GM12878 (cell line): ENCODE measurements at regions not wholly inside any gene's neighbourhood (a gene's known extent, or its start where the extent isn't known, plus 50 kb on each side); places are given as distances from the start of the nearest gene placed in this dataset.

Experiments used
- ATAC-seq: fragments of 200-7000 bp; cut with Tn5 transposase; 3 replicates; pipeline ENCODE4 v1.9.1; 2020; ENCODE audit warnings: mild to moderate bottlenecking, moderate library complexity
- BruUV-seq: library from RNA; stranded (reverse); fragments of 400-500 nt; replicated peaks from 2 replicates; lab custom pipeline; 2021; lab: Mats Ljungman, UMichigan
- CTCF ChIA-PET: fragments of 300-600 bp; sonication (Branson Sonifier 250); formaldehyde crosslinking; extraction: SDS; loops from one replicate; lab custom pipeline; 2021; ENCODE audit warnings: inconsistent platforms; lab: Yijun Ruan, JAX
- POLR2A ChIA-PET: fragments of 350-600 bp; formaldehyde crosslinking; extraction: SDS; loops from one replicate; lab custom pipeline; 2021; ENCODE audit warnings: inconsistent platforms; lab: Charles Lee
- RAD21 ChIA-PET: fragments of 300-600 bp; sonication (Branson Sonifier 250); formaldehyde crosslinking; loops from one replicate; lab custom pipeline; 2023; ENCODE audit warnings: antibody characterized with exemption; ENCODE audit not compliant: unreplicated experiment; lab: Charles Lee
- SMC1A ChIA-PET: fragments of 300-600 bp; sonication (Branson Sonifier 250); formaldehyde crosslinking; loops from one replicate; lab custom pipeline; 2023; ENCODE audit not compliant: unreplicated experiment, uncharacterized antibody; lab: Charles Lee
- DNase-seq: peaks from one replicate; pipeline ENCODE4 v3.0.0-alpha.2; 2011; ENCODE audit warnings: low read depth, low spot score
- FAIRE-seq: peaks from 3 replicates; lab custom pipeline; 2011; peaks lifted over from hg19 to GRCh38; lab: Jason Lieb, UNC
- H2AFZ ChIP-seq: 2 replicates; pipeline ENCODE4 v1.6.0; 2011; ENCODE audit warnings: low read depth, low read length, control low read depth; ENCODE audit not compliant: control insufficient read depth
- H3K27ac ChIP-seq: 2 replicates; pipeline ENCODE4 v1.5.1; 2011; ENCODE audit warnings: control low read depth; ENCODE audit not compliant: control insufficient read depth, insufficient read depth
- H3K27me3 ChIP-seq, 2 experiments: replicated peaks in 1 of 2; 2 replicates each; pipeline versions ENCODE4 v1.6.0 to v1.6.1; 2011; ENCODE audit warnings: low read length in 1 of 2; ENCODE audit not compliant: control insufficient read depth in 2 of 2, insufficient read depth in 2 of 2
- H3K36me3 ChIP-seq, 2 experiments: 2 replicates each; pipeline ENCODE4 v1.5.1; 2011; ENCODE audit warnings: low read length in 1 of 2; ENCODE audit not compliant: control insufficient read depth in 2 of 2, insufficient read depth in 2 of 2
- H3K4me1 ChIP-seq: 2 replicates; pipeline ENCODE4 v1.6.1; 2011; ENCODE audit warnings: mild to moderate bottlenecking, low read length, moderate library complexity, mixed read lengths; ENCODE audit not compliant: control insufficient read depth, insufficient read depth
- H3K4me2 ChIP-seq: 2 replicates; pipeline ENCODE4 v1.6.0; 2011; ENCODE audit warnings: control low read depth; ENCODE audit not compliant: control insufficient read depth, insufficient read depth
- H3K4me3 ChIP-seq: fragments of 200-600 bp; sonication (generic); 2 replicates; pipeline ENCODE4 v1.5.1; 2016
- H3K79me2 ChIP-seq: 2 replicates; pipeline ENCODE4 v1.6.0; 2011; ENCODE audit warnings: low read length; ENCODE audit not compliant: control insufficient read depth, insufficient read depth
- H3K9ac ChIP-seq: 2 replicates; pipeline ENCODE4 v1.8.0; 2011; ENCODE audit warnings: low read length, control low read depth, mixed read lengths; ENCODE audit not compliant: control insufficient read depth, insufficient read depth
- H3K9me3 ChIP-seq: replicated peaks from 3 replicates; pipeline ENCODE4 v1.5.1; 2011; ENCODE audit warnings: mild to moderate bottlenecking, low read length; ENCODE audit not compliant: control insufficient read depth, insufficient read depth
- H4K20me1 ChIP-seq: 2 replicates; pipeline ENCODE4 v1.6.0; 2011; ENCODE audit not compliant: control insufficient read depth, insufficient read depth
- BHLHE40 ChIP-seq, 2 experiments: fragments of 450-650 bp in 1 of 2; IDR thresholded peaks; 2 replicates each; pipeline ENCODE4 v1.6.1; 2011 to 2017; ENCODE audit warnings: low read depth in 2 of 2, borderline replicate concordance in 1 of 2, improper control_type of control experiment in 1 of 2, low read length in 1 of 2, mild to moderate bottlenecking in 1 of 2
- HDAC2 ChIP-seq: fragments of 200-600 bp; sonication (generic); IDR thresholded peaks from 2 replicates; pipeline ENCODE4 v1.6.1; 2017
- HDAC6 ChIP-seq: fragments of 200-600 bp; sonication (generic); IDR thresholded peaks from one replicate; pipeline ENCODE4 v1.8.0; 2017; ENCODE audit warnings: antibody characterized with exemption; ENCODE audit not compliant: unreplicated experiment
- IKZF2 ChIP-seq, 2 experiments: fragments of 450-650 bp; IDR thresholded peaks; 2 replicates each; pipeline ENCODE4 v1.6.1; 2017; ENCODE audit warnings: mild to moderate bottlenecking in 2 of 2, moderate library complexity in 2 of 2
- MLLT1 ChIP-seq: fragments of 450-650 bp; IDR thresholded peaks from 2 replicates; pipeline ENCODE4 v1.6.1; 2016; ENCODE audit warnings: mild to moderate bottlenecking
- SIX5 ChIP-seq: IDR thresholded peaks from 2 replicates; pipeline ENCODE4 v1.6.1; 2011; ENCODE audit warnings: mild to moderate bottlenecking, low read depth, low read length, moderate library complexity; ENCODE audit not compliant: severe bottlenecking
- SPI1 ChIP-seq: IDR thresholded peaks from 2 replicates; pipeline ENCODE4 v1.6.1; 2011; ENCODE audit warnings: low read depth, mild to moderate bottlenecking, low read length, moderate library complexity, borderline replicate concordance; ENCODE audit not compliant: insufficient read depth
- SUZ12 ChIP-seq: fragments of 200-600 bp; sonication (generic); IDR thresholded peaks from one replicate; pipeline ENCODE4 v1.6.1; 2018; ENCODE audit warnings: antibody characterized with exemption, mild to moderate bottlenecking; ENCODE audit not compliant: unreplicated experiment
- ZNF592 ChIP-seq: fragments of 450-650 bp; IDR thresholded peaks from 2 replicates; pipeline ENCODE4 v1.6.1; 2017; ENCODE audit warnings: mild to moderate bottlenecking, moderate library complexity
- WGBS: methylation state at CpG from one replicate; pipeline ENCODE4 v1.1.6; 2016; ENCODE audit warnings: low lambda C conversion rate; ENCODE audit not compliant: insufficient replicate concordance, insufficient coverage; ENCODE audit errors: missing lambda C conversion rate; 5-methylcytosine and 5-hydroxymethylcytosine counted together
- in situ Hi-C: fragments of 300-500 bp; cut with MboI; formaldehyde crosslinking; loops from 9 replicates; pipeline ENCODE4 v1.14.3; 2018; ENCODE audit warnings: mixed read lengths
- intact Hi-C: fragments of 100-400 bp; cut with micrococcal nuclease; formaldehyde crosslinking; loops from one replicate; pipeline ENCODE4 v1.14.2; 2022; ENCODE audit not compliant: unreplicated experiment

DNA sequence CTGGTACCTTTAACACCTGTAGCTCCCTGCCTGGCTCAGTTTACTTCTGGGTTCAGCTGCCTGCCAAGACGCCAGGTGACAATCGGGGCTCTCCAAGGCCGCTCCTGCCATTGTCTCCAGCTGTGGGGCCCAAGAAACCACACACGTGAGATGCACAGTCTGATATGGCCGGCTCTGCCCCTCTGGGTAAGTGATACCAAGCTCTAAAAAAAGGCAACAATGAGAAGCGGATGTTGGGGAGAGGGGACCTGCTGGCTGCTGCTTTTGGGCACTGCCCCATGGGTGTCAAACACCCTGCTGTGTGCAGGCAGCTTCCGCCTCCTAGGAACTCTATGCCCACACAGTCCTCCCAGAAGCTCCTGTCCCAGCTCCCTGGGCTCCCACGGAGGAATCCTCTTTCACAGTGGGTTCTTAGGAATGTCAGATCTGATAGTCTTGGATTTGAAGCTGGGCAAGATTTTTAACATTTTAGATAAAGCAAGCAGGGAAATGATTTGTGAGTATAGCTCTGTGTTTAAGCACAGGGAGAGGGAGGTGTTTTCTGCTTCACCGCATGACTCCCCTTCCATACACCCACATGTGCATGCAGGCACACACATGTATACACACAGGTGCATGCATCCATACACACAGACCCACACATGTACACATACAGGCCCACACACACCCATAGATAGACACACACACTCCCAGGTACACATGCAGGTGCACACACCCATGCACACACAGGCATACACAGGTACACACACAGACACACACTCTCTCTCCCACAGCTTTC is 1135.8 kb downstream of the BCL11B start:
- Histone ChIP-seq H3K4me3 (no peak overlapping the region), H3K9me3 (no peaks in the 10 kb centered on the region; the same call in 2 of the 3 replicates), H4K20me1 (no peaks in the 10 kb centered on the region), H3K4me2 (no peak overlapping the region), H3K27ac (no peak overlapping the region), H3K9ac (no peak overlapping the region), H2AFZ (no peak overlapping the region), H3K4me1 (no peaks in the 10 kb centered on the region; the same call in 1 of the 2 replicates), H3K79me2 (no peaks in the 10 kb centered on the region), H3K36me3 (no peaks in the 10 kb centered on the region), H3K27me3 (no peaks in the 10 kb centered on the region)
- BruUV-seq: no TSS peak
- ChIA-PET SMC1A (interaction anchor here (0.5 to 18.4 kb wide), 22 partner anchors 9 to 1131 kb away, joined by 3 to 461 read pairs (median 4); no protein-coding TSS in a partner anchor), POLR2A (no interaction called here), RAD21 (interaction anchor here (0.7 to 11.5 kb wide), 19 partner anchors 8 to 1128 kb away, joined by 3 to 407 read pairs (median 4); no protein-coding TSS in a partner anchor), CTCF (interaction anchor here (0.8 to 10.8 kb wide), 9 partner anchors 16 to 1130 kb away, joined by 3 to 158 read pairs (median 6); no protein-coding TSS in a partner anchor)
- in situ Hi-C loops (loop anchor here (25.0 kb wide), 1 partner anchor 1126 kb away; the partner anchor contains the start of gene BCL11B), intact Hi-C loops (no loop called here)
- no peak for FAIRE-seq
- no peak for DNase-seq
- ATAC-seq: peak; percentile 49
- 28% methylated on average over 9 of the region's 9 CpGs for WGBS
- no peak for TF ChIP-seq HDAC2
- TF ChIP-seq BHLHE40 (IDR thresholded peaks at IDR 0.05; ENCODE audit: borderline replicate concordance in 1 of 2, low read depth in 2 of 2, low read length in 1 of 2): peak in 1 of 2 experiments; percentile 53; a peak in 2 of 4 replicates
- no peak for TF ChIP-seq SPI1
- TF ChIP-seq ZNF592: no peak
- no peak for TF ChIP-seq SUZ12
- TF ChIP-seq MLLT1: no peak
- TF ChIP-seq SIX5: no peak
- TF ChIP-seq HDAC6: no peak
- no peak for TF ChIP-seq IKZF2 (IDR thresholded peaks at IDR 0.05)
- TF ChIP-seq, all 136 proteins: peak for 1
